Fibroblast of lung (primary cell): ENCODE measurements at regions not wholly inside any gene's neighbourhood (a gene's known extent, or its start where the extent isn't known, plus 50 kb on each side); places are given as distances from the start of the nearest gene placed in this dataset.

Experiments used
- DNase-seq, 2 donors: peaks; one replicate each; pipeline versions ENCODE4 v3.0.0 to v3.0.0-alpha.2; 2010; ENCODE audit warnings: low read depth in 2 of 2
- H2AFZ ChIP-seq: 2 replicates; pipeline ENCODE4 v1.5.1; 2012; ENCODE audit warnings: low read length, control low read depth, inconsistent platforms
- H3K27ac ChIP-seq: 2 replicates; pipeline ENCODE4 v1.5.1; 2011; ENCODE audit warnings: low read length, control low read depth; ENCODE audit not compliant: insufficient read depth
- H3K27me3 ChIP-seq: 2 replicates; pipeline ENCODE4 v1.5.1; 2011; ENCODE audit warnings: mild to moderate bottlenecking, low read length; ENCODE audit not compliant: control insufficient read depth, insufficient read depth
- H3K36me3 ChIP-seq: 2 replicates; pipeline ENCODE4 v1.5.1; 2011; ENCODE audit warnings: low read length; ENCODE audit not compliant: control insufficient read depth, insufficient read depth
- H3K4me1 ChIP-seq: 2 replicates; pipeline ENCODE4 v1.5.1; 2011; ENCODE audit warnings: low read length; ENCODE audit not compliant: control insufficient read depth, insufficient read depth; ENCODE audit errors: extremely low read depth
- H3K4me2 ChIP-seq: 2 replicates; pipeline ENCODE4 v1.5.1; 2011; ENCODE audit warnings: low read length, control low read depth; ENCODE audit not compliant: insufficient read depth; ENCODE audit errors: extremely low read depth
- H3K4me3 ChIP-seq, 4 experiments: fragments of 200-600 bp in 1 of 4; sonication (generic) in 1 of 4; replicated peaks in 1 of 4; 2 replicates each; pipeline ENCODE4 v1.5.1; 2011 to 2016; ENCODE audit warnings: low read length in 4 of 4, low read depth in 3 of 4, mild to moderate bottlenecking in 3 of 4, control low read depth in 2 of 4, inconsistent platforms in 1 of 4, mixed read lengths in 1 of 4; ENCODE audit not compliant: insufficient read depth in 1 of 4; ENCODE audit errors: control extremely low read depth in 1 of 4
- H3K79me2 ChIP-seq: 2 replicates; pipeline ENCODE4 v1.5.1; 2012; ENCODE audit warnings: mild to moderate bottlenecking, low read length, inconsistent platforms; ENCODE audit not compliant: control insufficient read depth, insufficient read depth
- H3K9ac ChIP-seq: 2 replicates; pipeline ENCODE4 v1.5.1; 2011; ENCODE audit warnings: mild to moderate bottlenecking, low read length, control low read depth; ENCODE audit not compliant: insufficient read depth
- H3K9me3 ChIP-seq: 2 replicates; pipeline ENCODE4 v1.5.1; 2012; ENCODE audit warnings: low read depth, low read length; ENCODE audit not compliant: control insufficient read depth, insufficient read depth
- H4K20me1 ChIP-seq: 2 replicates; pipeline ENCODE4 v1.5.1; 2011; ENCODE audit warnings: low read length; ENCODE audit not compliant: control insufficient read depth, insufficient read depth; ENCODE audit errors: extremely low read depth
- EZH2 ChIP-seq: IDR thresholded peaks from 2 replicates; pipeline ENCODE4 v1.5.1; 2012; ENCODE audit warnings: low read length, control low read depth, mild to moderate bottlenecking; ENCODE audit errors: missing control alignments
- TF ChIP-seq, protein P1 (sequence below), 2 donors: IDR thresholded peaks in 1 of 2; conservative IDR thresholded peaks in 1 of 2; 1 replicate in 1 of 2; 2 replicates in 1 of 2; pipeline ENCODE4 v1.5.1; 2011 to 2012; ENCODE audit warnings: low read length in 2 of 2, control low read depth in 1 of 2, inconsistent platforms in 1 of 2, low read depth in 1 of 2, mild to moderate bottlenecking in 1 of 2

GRCh38 chr10:121308020-121308419 lies 290.2 kb downstream of the FGFR2 start:
- no peaks in the 10 kb centered on the region for H3K4me1 ChIP-seq
- TF ChIP-seq EZH2, result no peak
- TF ChIP-seq, protein P1, sequence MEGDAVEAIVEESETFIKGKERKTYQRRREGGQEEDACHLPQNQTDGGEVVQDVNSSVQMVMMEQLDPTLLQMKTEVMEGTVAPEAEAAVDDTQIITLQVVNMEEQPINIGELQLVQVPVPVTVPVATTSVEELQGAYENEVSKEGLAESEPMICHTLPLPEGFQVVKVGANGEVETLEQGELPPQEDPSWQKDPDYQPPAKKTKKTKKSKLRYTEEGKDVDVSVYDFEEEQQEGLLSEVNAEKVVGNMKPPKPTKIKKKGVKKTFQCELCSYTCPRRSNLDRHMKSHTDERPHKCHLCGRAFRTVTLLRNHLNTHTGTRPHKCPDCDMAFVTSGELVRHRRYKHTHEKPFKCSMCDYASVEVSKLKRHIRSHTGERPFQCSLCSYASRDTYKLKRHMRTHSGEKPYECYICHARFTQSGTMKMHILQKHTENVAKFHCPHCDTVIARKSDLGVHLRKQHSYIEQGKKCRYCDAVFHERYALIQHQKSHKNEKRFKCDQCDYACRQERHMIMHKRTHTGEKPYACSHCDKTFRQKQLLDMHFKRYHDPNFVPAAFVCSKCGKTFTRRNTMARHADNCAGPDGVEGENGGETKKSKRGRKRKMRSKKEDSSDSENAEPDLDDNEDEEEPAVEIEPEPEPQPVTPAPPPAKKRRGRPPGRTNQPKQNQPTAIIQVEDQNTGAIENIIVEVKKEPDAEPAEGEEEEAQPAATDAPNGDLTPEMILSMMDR (conservative IDR thresholded peaks at IDR 0.05 in 1 of 2, IDR thresholded peaks at IDR 0.05 in 1 of 2; ENCODE audit: low read depth in 1 of 2, low read length in 2 of 2), result no peak
- H3K4me2 ChIP-seq, result no peak overlapping the region

GRCh38 chr10:121309164-121309563 lies 289.1 kb downstream of the FGFR2 start:
- no peaks in the 10 kb centered on the region for H3K27me3 ChIP-seq
- H2AFZ ChIP-seq, result no peak overlapping the region
- H3K79me2 ChIP-seq, result no peaks in the 10 kb centered on the region
- DNase-seq, result peak in 1 of 2 donors; percentile 13
- H4K20me1 ChIP-seq, result no peaks in the 10 kb centered on the region
- no peaks in the 10 kb centered on the region for H3K9me3 ChIP-seq
- no peak overlapping the region for H3K4me2 ChIP-seq
- no peaks in the 10 kb centered on the region for H3K36me3 ChIP-seq
- H3K4me1 ChIP-seq, result no peaks in the 10 kb centered on the region
- H3K27ac ChIP-seq, result no peak overlapping the region
- H3K9ac ChIP-seq, result no peak overlapping the region
- TF ChIP-seq, protein P1 (conservative IDR thresholded peaks at IDR 0.05 in 1 of 2, IDR thresholded peaks at IDR 0.05 in 1 of 2; ENCODE audit: low read depth in 1 of 2, low read length in 2 of 2), result no peak
- TF ChIP-seq EZH2, result no peak
- no peak overlapping the region for H3K4me3 ChIP-seq

More at GRCh38 chr10:121308020-121308419, 290.2 kb downstream of the FGFR2 start:
- Histone ChIP-seq H3K27ac (no peak overlapping the region), H3K9ac (no peak overlapping the region), H2AFZ (no peak overlapping the region), H3K36me3 (no peaks in the 10 kb centered on the region), H3K4me3 (no peak overlapping the region), H3K27me3 (no peaks in the 10 kb centered on the region), H4K20me1 (no peaks in the 10 kb centered on the region), H3K9me3 (no peaks in the 10 kb centered on the region), H3K79me2 (no peaks in the 10 kb centered on the region)
- DNase-seq, result no peak

DNA sequence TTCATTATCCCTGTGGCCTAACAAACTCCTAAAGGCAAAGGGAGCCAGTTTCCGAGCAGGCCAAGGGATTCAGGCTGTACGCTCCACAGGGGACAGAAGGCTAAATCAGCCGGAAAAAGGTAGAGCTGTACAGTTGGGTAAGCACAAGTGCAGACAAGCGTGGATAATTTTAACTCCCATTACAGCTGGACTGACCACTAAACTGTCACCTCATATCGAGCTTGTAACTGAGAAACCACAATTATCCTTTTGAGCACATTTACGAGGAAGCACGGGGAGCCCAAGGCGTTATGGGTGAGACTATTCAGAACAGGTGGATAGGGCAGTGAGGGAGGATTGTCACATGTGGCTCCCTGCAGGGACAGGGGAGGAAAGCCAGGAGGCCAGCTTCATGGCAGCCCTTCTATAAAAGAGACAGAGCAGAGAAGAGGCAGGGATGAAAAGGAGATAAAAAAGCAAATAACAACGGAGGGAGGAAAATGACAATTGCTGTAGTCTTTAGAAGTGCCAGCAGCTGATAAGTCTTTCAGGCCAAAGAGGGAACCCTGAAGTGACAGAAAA lies 288.0 kb downstream of the FGFR2 start:
- TF ChIP-seq, protein P1 (conservative IDR thresholded peaks at IDR 0.05 in 1 of 2, IDR thresholded peaks at IDR 0.05 in 1 of 2; ENCODE audit: low read depth in 1 of 2, low read length in 2 of 2), result no peak
- no peak for TF ChIP-seq EZH2
- no peak overlapping the region for H2AFZ ChIP-seq
- peak in 1 of 2 donors; percentile 32 for DNase-seq
- no peak overlapping the region for H3K4me2 ChIP-seq
- no peaks in the 10 kb centered on the region for H3K36me3 ChIP-seq
- no peak overlapping the region for H3K27ac ChIP-seq
- H3K4me1 ChIP-seq, result no peaks in the 10 kb centered on the region
- no peak overlapping the region for H3K4me3 ChIP-seq
- H3K9ac ChIP-seq, result no peak overlapping the region
- no peaks in the 10 kb centered on the region for H3K79me2 ChIP-seq
- H4K20me1 ChIP-seq, result no peaks in the 10 kb centered on the region
- no peaks in the 10 kb centered on the region for H3K27me3 ChIP-seq
- no peaks in the 10 kb centered on the region for H3K9me3 ChIP-seq
